Stimulated activated CD8-positive, alpha-beta memory T cell treated with anti-CD3 and anti-CD28 coated beads, Interleukin-2, amount 100 ng/mL, for 48 hours (primary cell): ENCODE measurements at regions not wholly inside any gene's neighbourhood (a gene's known extent, or its start where the extent isn't known, plus 50 kb on each side); places are given as distances from the start of the nearest gene placed in this dataset.

ENCODE experiments used
- DNase-seq, 2 donors: peaks; one replicate each; pipeline ENCODE4 v3.0.0-alpha.2; 2020; ENCODE audit warnings: low read depth in 2 of 2

DNA sequence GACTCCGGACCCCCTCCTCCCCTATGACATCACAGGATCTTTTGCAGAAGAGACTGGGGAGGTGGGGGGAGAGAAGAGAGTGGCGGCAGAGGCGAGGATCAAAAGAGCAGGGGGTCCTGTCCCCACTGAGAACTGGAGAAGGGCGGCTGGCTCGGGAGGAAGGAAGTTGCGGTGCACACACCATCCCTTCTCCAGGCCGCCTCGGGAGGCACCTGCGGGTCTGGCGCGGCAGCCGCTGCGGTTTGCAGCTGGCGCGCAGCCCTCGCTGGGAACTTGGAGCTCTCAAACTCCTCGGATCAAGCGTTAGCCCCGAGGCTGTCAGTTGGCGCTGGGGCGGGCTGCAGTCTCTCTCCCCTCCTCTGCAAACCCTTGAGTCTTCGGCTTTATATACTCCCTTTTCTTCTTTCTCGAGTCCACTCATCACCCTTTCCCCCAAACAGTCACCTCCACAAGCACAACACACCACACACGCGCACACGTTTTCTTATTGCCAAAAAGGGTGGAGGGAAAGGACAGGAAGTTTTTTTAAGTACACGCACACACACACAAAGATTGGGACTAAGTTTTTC, 180.7 kb downstream of the TBXT start:
- DNase-seq = no peak

DNA sequence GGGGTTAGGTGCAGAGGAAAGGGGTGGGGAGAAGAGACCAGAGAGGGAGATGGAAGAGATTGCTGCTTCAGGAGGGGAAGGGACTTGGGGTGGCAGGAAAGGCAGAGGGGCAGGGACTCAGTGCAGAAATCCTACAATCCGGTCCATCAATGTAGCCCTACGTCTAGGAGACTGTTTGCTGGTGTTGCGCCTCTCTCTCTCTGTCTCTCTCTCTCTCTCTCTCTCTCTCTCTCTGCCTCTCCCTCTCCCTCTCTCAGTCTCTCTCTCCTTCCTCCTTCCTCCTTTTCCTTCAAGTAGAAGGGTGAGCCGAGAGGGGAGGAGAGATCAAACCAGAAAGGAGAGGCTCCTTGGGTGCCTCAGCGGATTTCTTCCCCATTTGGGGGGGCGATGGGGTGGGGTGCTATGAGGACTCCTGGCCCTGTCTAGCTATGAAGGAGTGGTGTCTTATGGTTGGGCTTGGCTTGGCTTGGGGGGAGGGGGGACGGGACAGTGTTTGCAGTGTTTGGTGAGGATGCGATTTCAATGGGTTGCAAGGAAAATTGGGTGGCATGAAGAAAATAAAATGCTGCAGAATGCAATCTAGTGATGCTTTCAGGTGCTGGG, 181.2 kb downstream of the TBXT start:
- DNase-seq = no peak

DNA sequence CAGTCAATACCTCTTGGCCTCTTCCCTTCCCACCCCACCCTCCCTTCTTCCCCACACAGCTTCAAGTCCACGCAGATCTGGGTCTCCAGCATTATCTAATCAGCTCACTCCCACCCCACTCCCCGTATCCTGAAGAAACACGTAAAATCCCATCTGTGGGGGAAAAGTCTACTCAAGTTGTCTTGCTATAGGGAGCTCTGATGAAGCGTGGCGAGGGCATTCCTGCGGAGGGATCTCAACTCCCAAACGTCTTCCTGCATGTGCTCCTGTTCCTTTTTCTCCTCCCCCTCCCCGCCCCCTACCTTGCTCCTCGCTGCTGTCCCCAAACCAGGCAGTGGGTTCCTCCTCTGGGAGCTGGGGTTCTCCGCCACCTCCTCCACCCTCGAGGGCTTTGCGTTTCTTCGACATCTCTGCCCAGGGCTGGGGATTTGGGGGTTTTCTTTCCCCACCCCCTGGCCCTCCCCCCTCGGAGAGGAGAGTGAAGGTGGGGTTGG, 181.8 kb downstream of the TBXT start:
- DNase-seq = no peak

DNA sequence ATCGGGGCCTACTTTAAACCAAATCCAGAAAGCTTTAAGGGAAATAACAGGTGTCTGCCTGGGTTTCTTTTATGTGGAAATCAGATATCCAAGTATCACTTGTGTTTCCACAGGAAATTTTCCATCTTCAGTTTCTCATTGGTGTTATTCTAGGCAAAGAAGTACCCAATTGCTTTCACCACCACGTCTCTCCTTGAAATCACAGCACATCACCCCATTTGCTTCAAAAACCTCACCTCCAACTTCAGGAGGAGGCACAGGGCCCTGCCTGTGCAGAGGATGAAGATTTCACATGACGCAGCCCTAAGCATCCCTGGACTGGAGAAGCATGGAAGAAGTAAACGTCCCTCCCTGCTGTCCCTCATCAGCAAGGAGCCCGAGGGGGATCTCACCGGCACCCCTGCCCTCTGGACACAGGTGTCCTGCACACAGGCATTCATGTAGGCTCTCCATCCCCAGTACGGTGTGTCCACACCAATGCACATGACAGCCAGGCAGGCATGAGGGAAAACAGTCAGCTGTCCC, 182.3 kb downstream of the TBXT start:
- DNase-seq = no peak

DNA sequence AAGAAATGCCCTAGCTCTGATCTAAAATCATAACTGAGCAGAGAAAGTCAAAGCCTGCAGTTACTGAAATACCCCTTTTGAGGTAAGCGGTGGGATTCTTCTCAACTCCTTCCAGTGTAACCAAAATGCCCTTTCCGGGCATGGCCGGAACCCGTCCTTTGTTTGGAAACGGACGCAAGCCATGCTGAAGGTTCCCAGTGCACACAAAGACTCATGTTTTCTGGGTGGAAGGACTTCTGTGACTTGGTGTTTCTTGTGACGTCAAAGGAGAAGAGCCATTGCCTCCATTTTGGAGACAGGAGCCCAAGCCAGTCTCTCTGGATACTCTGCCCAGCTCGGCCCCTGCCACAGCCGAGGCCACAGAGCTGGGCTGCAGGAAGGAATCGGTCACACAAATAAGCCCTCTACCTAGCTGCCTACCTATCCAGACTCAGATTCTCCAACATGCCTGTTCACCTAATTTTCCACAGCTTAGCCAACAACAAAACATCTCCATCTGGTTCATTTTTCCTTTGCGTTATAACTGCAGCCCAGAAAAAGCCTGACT, 182.8 kb downstream of the TBXT start:
- no peak for DNase-seq

DNA sequence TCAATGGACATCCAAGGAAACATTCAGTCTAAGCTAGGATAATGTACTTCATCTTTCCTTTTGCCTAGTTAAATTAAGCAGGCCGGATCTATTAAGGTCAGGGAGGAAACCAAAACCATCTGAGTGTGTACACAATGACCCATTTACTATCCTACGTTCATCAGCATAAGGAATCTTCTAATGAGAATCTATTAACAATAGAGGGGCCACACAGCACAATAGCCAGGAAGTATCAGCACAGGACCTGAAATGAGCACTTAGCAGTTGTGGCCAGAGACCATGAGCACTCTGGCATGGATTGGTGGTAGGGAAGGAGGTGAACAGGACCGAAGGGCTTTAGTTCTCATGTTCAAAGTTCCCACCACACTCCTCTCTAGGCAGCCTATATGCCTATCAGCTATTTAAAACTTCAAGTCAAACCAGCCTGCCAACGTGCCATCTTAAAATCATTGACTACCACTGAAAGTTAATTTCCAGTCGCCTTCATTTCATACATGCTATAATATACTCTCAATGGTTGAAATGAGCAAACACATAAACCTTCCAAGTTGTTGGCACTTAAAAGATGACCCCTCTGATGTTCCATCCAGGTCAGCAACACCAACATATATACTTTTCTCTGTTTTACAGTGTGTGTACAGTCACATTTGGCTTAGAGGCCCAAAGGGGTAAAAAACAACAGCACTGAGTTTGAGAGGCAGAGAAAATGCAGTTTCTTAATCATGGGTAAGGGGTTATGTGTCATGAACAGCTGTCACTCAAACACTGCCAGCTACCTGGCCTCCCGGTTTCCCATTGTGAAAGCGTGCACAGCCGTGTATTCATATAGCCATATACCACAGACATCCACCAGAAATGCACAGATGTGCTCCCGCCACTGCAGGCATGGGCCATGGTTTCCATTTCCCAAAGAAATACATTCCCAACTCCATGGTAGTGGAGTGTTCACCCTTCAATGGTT, 184.3 kb downstream of the TBXT start:
- DNase-seq = no peak

DNA sequence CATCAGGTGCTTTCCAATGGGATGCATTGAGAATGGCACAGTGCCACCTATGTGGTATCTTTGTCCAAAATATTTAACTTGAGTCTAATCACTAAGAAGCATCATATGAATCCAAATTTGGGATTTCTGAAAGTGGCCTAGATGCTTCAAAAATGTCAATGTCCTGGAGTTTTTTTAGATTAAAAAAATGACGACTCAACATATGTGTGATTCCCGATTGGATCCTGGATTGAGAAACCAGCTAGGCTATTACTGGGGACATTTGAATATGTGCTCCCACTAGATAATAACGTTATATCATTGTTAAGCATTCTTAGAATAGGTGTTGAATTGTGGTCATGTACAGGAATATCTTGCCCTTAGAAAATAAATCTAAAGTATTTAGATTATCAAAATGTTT, 189.2 kb downstream of the TBXT start:
- DNase-seq = no peak

DNA sequence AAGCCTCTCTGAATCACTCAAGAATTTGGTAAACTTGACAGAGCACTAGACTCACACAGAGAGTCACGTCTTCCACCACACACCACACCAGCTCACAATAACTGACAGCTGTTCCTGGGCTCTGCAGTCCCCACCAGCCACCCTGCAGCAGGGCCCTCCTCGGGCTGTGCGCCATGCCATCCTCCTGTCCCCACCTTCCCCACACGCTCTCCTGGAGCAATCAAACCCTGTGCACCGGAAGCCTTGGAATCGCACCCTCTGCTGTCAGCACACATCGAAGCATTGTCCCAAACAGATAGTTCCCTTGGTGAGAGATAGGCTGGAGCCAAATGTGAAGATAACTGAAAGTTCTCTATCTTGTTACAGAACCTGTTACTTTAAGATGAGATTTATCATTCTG, 191.0 kb downstream of the TBXT start:
- DNase-seq = no peak

DNA sequence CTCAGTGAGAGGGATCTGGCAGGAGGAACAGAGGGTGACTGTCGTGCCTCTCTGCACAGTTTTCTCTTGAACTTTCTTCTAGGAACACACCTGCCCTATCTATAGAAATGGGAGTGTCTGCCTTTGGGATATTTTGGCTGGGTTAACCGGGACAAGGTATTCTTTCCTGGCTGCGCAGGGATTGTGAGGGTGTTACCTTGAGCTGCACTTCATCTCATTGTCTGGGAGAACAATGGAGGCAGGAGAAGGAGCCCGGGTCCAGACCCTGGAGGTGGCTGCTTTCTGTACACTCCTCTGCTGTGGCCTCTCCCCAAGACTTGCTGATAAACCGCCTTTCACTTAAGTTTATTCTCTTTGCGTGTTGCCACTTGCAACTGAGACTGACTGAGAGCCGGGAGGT, 192.8 kb downstream of the TBXT start:
- DNase-seq = no peak

DNA sequence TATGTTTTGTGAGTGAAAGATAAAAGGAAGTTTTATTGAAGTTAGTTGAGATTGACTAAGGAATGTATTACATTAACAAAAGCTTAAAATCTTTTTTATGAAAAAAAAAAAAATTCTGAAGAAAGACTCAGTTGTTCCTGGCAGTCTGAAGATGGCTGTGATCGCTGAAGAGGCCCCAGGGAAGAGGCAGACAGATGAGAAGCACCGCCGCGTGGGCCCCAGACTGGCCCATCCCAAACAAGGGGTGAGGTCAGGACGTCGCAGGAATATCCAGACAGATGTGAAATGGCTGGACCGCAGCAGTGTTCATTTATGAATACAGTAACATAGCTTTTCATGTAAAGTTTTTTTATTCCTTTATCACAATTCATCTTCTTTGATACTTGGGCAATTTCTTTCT, 194.2 kb downstream of the TBXT start:
- DNase-seq = no peak

DNA sequence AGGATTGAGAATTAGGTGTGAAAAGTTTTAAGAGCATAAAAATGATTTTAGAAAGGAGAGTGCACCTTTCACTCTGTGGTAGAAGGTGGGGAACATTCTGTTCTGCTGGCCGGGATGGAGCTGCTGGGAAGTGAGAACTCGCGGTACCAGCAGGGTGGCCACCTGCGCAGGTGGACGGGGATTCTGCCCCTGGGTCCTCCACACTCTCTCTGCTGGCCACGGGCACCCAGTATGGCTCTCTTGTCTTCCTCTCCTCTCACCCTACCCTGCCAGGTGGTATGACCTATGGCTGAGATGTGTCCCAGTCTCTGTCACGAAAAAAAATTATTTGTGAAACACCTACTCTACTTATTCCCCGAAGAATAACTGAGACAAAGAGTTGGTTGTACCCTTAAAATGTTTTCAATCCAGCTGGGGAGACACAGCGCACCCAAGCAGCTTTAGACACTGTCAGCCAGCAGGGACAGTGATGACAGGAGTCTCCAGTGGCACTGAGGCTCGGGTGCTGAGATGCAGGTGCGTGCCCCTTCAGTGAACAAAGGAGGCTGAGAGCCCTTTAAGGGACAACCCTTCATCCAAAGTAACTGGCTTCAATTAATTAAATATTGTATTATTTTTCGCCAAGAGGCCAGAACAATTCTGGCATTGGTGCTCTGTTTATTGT, 195.4 kb downstream of the TBXT start:
- DNase-seq = no peak

DNA sequence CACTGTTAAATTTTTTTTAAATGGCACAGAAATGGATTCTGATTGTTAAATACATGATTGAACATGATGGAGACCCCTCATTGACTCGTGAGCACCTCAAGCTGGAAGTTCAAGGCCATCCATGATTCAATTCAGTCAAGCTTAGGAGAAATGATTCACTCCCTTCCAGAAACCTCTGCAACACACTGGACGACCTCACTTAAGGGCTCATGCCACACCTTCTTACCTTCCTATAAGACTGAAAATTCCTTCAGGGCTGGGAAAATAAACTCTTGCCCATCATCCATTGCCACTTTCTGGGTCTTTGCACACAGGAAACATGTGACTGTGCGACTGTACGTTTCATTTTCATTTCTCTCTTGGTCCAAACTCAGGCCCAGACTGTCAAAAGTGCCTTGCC, 196.4 kb downstream of the TBXT start:
- DNase-seq = no peak

DNA sequence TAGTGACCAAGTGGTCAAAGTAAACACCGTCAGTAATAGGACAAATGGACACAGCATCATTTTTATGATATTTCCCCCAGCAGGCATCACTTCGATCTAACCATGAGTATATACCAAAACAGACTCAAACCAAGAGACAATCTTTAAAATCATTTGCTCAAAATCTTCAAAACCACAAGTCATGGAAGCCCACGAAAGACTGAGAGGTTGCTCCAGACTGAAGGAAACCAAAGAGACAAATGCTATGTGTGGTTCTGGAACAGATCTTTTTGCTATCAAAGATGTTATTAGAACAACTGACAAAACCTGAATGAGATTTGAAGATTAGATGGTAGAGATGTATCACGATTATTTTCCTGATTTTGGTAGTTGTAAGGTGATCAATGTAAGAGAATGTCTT, 197.7 kb downstream of the TBXT start:
- no peak for DNase-seq

DNA sequence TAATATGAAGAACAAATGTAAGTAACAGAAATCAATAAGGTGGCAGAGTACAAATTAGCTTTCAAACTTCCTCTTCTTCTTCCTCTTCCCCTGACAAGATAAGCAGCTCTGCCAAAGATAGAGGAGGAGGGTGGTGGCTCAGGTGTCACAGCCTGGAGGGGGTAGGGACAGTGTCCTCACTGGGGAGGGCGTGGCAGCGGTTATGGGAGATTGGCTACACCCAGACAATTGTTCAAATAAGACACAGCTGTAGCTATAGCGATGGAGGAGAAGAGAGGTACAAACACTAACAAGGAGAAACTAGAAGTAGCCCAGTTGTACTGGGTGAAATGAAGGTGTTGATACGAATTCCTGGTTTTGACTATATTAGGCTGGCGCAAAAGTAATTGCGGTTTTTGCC, 198.5 kb downstream of the TBXT start:
- DNase-seq = no peak

DNA sequence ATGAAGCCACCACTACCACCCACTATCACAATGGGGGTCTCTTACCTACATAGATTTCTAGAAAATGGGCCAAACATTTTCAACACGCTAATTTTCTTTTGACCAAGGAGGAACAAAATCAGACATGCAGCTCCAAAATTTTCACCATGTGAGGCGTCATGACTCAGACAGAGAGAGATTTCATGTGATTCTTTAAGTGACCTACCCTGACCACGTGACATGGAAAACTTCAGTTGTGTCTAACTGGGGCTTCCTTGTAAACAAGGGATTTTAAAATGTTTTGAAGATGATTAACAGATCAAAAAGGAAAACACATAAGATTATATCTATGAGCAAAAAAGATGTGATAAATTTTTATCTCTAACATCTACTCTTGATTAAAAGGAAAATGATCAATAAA, 199.2 kb downstream of the TBXT start:
- no peak for DNase-seq

DNA sequence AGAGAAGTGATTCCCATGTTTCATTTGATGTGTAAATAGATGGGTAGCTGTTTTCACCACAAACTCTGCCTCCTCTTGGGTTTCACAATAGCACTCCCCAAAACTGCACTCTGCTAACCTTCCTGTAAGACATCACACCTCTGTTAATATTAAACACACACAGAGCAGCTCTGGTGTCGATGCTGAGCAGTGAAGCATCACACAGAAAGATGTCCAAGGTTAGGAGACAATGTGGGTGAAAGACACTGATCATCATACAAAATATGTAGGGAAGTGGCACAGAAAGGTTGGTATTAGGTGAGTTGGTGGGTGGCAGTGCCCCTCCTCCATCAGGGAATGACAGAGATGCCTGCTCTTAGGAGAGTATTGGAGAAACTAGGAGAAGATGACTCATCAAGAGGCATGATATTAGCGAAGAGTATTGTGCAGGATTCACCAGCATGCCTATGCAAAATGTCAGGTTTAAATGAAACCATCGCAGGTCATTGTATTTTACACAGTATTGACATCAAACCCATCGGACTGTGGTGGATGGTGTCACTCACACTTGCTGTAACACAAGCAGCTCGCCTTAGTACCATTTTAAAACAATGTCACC, 199.7 kb downstream of the TBXT start:
- no peak for DNase-seq

DNA sequence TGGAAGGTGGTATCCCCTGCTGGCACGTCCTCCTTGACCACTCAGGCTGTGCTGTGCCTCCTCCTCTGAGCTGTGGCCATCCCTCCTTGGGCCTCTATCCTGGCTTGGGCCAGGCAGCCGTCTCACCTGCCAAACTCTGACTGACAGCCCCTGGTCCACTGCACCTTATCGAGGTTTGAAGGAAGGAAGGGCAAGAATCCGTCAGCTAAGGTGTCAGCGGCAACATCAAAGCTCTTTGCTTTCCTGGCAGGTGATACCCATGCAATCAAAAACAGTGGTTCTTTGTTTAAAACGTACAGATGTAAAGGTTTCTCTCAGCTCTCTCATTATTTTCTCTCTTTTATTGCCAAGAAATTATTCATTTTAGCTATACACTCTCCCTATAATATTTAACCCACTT, 203.9 kb downstream of the TBXT start:
- DNase-seq = no peak

DNA sequence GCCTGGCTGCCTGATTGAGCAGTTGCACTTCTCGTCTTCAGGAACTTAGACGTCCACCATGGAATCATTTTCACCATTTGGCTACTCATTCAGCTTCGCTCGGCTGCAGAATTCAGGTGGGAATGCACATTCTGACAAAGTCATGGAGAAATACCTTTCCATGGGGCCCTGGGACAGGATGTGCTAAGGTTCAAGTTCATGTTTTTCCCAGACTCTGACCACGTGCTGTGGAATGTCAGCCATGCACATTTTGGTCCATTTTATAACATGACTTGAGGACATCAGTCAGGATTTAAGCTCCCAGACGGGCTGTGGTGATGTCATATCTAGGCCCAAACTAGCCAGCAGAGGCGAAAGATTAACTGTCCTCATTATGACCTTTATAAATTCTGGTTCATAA, 205.3 kb downstream of the TBXT start:
- no peak for DNase-seq

DNA sequence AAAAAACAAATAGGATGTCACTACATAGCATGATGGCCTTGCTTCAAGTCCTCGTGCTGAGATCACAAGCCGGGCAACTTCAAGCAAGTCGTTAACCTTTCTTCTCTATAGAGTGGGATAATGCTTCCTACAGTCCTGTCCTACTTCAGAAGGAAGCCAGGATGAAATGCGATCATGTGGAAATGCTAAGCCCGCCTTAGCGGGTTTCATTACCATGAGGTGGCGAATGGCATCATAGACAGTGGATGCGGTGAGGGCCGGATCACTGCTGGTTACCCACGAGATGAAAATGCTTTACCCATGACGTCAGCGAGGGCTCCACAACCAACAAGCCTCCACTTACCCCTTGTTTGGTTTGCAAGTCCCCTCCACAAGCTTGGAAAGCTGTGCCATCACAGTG, 206.4 kb downstream of the TBXT start:
- DNase-seq = no peak

DNA sequence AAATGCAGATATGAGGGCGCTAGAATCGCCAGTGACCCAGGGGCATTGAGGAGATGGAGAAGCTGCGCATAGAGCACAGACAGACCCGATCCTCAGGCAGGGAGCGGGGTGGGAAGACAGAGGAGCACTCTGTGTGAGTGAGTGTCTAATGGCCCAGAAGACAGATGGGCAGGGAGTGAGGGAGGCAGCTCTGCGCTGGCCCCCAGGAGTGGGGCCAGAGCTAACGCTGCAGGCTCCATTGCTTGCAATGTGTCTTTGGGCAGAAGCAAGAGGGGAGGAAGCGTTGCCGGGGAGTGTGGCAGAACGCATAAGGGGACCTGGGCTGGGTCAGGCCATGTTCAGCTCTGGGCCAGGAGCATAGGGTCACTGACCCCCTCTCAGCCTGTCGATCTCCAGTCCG, 207.0 kb downstream of the TBXT start:
- no peak for DNase-seq

DNA sequence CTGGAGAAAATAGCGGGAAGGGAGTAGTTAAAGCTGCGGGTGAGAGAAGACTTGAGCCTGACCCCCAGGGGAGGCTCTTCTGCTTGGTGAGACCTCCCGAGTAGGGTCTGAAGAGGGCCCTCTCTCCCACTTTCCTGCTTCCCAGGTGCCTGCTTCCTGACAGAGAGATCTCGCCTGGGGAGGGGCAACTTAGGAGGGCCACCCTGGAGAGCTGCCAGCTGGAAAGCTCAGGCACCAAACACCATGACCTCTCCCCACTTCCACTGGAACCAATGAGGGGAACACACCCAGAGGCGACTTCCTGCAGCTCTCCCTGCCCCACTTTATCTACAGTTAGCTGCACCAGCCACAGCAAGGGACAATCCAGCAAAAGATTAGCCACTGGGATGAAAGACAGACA, 208.0 kb downstream of the TBXT start:
- no peak for DNase-seq
